ENCODE measurements at regions not wholly inside any gene's neighbourhood (a gene's known extent, or its start where the extent isn't known, plus 50 kb on each side); places are given as distances from the start of the nearest gene placed in this dataset.

DNA sequence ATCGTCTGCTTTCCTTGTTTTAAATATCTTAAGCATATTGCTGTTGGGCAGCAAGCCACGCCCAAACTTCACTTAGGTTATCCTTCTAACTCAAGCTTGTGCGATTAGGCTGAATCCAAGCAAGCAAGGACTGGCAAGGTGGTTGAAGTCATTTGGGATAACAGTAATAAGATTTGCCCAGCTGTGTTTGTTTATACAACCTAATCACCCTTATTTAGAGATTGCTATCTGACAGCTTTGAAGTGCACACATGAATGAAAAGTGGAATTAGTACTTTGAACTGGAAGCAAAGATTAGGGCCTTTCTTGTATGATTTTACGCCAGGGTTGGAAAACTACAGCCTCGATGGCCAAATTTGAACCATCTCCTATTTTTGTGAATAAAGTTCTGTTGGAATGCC is 182.1 kb downstream of the ASB9 start:
- TF ChIP-seq, protein P1, sequence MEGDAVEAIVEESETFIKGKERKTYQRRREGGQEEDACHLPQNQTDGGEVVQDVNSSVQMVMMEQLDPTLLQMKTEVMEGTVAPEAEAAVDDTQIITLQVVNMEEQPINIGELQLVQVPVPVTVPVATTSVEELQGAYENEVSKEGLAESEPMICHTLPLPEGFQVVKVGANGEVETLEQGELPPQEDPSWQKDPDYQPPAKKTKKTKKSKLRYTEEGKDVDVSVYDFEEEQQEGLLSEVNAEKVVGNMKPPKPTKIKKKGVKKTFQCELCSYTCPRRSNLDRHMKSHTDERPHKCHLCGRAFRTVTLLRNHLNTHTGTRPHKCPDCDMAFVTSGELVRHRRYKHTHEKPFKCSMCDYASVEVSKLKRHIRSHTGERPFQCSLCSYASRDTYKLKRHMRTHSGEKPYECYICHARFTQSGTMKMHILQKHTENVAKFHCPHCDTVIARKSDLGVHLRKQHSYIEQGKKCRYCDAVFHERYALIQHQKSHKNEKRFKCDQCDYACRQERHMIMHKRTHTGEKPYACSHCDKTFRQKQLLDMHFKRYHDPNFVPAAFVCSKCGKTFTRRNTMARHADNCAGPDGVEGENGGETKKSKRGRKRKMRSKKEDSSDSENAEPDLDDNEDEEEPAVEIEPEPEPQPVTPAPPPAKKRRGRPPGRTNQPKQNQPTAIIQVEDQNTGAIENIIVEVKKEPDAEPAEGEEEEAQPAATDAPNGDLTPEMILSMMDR (IDR thresholded peaks at IDR 0.05), result no peak
- TF ChIP-seq POLR2A (IDR thresholded peaks at IDR 0.05), result no peak

Data from body of pancreas (tissue), 4 donors.